Stimulated activated CD8-positive, alpha-beta memory T cell treated with anti-CD3 and anti-CD28 coated beads, Interleukin-7, amount 100 ng/mL, for 48 hours (primary cell): ENCODE measurements at regions not wholly inside any gene's neighbourhood (a gene's known extent, or its start where the extent isn't known, plus 50 kb on each side); places are given as distances from the start of the nearest gene placed in this dataset.

Source experiments
- DNase-seq, 2 donors: peaks; one replicate each; pipeline ENCODE4 v3.0.0-alpha.2; 2020; ENCODE audit warnings: low read depth in 1 of 2; ENCODE audit errors: extremely low read depth in 1 of 2

DNA sequence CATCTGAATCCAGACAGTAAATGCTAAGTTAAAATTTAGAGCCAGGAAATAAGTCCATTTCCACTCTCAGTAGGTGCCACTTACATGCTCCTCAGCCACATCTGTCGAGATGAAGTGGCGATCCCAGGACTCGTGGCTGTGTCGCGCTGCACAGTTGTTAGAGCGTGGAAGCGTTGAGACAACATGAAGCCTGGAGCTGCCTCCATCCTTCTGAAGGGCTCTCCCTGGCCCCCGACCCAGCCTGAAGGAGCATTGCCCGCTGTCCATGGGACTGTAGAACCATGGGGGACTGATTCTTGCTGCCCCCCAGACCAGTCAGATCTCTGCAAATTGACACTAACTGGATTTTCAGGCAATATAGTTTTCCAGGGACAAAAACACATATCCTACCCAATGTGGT is 58.9 kb downstream of the IRX1 start:
- DNase-seq: no peak

- DNase-seq: no peak
These were observed 61.2 kb downstream of the IRX1 start for GRCh38 chr5:3656803-3657202.

- no peak for DNase-seq
These were observed 61.9 kb downstream of the IRX1 start for GRCh38 chr5:3657364-3658022.

- no peak for DNase-seq
These were observed 63.3 kb downstream of the IRX1 start for GRCh38 chr5:3658929-3659328.

DNA sequence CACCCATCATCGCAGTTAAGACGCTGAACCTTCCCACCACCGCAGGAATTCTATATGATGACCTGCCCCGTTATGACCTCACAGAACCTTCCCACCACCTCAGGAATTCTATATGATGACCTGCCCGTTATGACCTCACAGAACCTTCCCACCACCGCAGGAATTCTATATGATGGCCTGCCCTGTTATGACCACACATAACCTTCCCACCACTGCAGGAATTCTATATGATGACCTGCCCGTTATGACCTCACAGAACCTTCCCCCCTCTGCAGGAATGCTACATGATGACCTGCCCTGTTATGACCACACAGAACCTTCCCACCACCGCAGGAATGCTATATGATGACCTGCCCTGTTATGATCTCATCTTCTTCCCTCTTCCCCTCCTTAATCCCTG is 64.3 kb downstream of the IRX1 start:
- no peak for DNase-seq

GRCh38 chr5:3660630-3661029 is 65.0 kb downstream of the IRX1 start:
- DNase-seq: no peak

DNA sequence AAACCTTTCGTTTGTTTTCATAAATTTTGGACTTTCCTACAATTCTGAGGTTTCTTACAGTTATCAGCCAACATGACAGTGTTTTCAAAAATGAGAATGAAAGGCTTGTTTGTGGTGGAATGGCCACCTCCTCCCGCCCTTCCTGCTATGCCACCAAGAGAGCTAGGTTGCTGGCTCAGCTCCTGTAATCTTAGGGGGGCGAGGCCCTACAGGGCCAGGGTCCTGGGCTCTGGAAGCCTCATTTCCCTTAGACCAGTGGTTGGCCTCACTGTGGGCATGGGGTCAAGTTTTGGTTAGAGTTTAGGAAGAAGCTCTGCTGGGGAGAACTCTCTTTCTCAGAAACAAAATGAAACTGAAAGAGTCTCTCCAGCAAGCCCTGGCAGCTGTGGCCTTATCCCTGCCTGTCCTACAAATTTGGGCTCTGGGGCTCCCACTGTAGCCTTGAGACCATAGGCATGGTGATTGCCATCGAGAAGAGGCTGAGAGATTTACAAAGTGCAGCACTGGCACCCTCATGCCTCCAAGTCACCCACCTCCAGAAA is 66.2 kb downstream of the IRX1 start:
- DNase-seq: no peak

DNA sequence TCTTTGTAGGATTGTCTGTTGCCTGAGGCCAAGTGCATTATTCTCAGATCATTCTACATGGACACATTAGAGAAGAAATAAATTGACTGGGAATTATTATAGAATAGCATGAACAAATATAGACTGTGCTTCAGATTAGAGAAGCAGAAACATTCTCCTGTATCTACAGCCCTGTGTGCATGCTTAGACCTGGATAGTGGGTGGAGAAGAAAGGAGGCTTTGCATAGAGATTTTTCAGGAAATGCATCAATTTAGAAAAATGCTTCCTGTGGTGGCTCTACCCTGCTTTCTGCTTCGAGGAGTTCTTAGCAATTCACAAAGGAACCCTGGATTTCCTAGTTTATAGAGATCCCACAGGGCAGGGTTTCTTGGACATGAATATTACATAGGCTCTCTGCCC is 66.7 kb downstream of the IRX1 start:
- DNase-seq: no peak

DNA sequence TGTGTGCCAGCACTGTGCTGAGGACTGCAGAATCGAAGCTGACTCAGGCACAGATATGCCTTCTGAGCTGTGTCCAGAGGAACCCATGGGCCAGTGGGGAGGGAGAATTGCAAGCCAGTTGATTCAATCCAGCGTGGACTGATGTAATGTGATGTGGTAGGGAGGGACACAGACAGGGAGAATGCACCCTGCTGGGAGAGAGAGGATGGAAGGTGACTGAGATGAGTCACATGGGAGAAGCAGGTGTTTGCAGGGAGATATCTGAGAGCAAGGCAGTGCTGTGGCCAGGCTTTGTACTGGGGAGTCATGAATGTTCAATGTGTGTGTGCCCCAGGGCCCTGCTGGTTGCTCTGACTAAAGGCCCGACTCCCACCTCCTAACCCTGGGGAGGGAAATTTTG is 75.7 kb downstream of the IRX1 start:
- no peak for DNase-seq

- DNase-seq: no peak
These were observed 83.2 kb downstream of the IRX1 start for GRCh38 chr5:3678801-3679200.

DNA sequence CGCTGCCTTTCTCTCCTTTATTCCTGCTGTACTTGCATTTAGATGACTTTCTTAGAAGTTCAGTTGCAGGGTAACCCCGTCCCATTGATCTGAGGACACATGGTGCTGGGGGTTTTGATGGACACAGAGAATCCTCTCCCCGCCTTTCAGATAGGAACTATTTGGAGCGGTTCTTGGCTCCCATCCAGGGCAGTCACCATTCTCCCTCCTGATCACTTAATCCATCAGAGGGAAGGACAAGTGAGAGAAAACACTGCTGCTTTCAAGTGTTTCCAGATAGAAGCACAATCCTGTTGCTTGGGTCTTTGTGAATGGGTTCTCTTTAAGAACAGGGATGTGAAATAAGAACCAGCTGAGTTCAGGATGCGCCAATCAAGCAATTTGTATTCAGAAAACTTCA is 85.2 kb downstream of the IRX1 start:
- DNase-seq: no peak

GRCh38 chr5:3684118-3684517 is 88.5 kb downstream of the IRX1 start:
- no peak for DNase-seq

GRCh38 chr5:3684771-3685354 is 89.2 kb downstream of the IRX1 start:
- no peak for DNase-seq

GRCh38 chr5:3694819-3695218 is 99.2 kb downstream of the IRX1 start:
- no peak for DNase-seq

- DNase-seq: no peak
These were observed 100.2 kb downstream of the IRX1 start for GRCh38 chr5:3695818-3696217.

GRCh38 chr5:3698412-3698811 is 102.8 kb downstream of the IRX1 start:
- DNase-seq: no peak

DNA sequence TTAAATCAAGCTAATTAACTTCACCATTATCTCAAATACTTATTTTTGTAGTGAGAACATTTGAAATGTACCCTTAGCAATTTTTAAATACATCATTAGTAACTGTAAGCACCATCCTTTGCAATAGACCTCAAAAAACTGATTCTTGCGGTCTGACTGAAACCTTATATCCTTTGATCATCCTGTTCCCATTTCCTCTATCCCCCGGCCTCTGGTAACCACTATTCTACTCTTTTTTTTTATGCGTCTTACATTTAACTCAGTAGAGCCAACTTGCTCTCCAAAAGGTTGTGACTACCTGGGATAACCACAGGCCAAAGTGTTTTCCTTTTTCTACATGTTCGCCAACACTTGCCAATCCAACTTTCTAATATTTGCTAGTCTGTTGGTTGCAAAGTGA is 106.1 kb downstream of the IRX1 start:
- no peak for DNase-seq

DNA sequence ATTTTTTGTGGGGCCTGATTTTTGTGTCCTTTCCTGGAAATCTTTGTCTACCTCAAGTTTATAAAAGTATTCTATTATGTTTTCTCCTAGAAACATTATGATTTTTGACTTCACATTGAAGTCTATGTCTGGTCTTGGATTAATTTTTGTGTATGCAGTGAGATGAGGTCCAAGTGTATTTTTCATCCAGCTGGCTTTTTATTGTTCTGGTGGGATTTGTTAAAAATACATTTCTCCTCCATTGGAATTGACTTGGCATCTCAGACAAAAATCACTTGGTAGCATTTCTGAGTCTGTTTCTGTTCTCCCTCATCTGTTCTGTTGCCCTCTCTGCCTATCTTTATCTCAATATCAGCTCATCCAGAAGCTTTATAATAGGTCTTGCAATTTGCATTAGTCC is 109.0 kb downstream of the IRX1 start:
- no peak for DNase-seq

GRCh38 chr5:3709068-3709716 is 113.6 kb downstream of the IRX1 start:
- DNase-seq: no peak

GRCh38 chr5:3709717-3710348 is 114.2 kb downstream of the IRX1 start:
- DNase-seq: no peak

GRCh38 chr5:3715062-3715461 is 119.4 kb downstream of the IRX1 start:
- no peak for DNase-seq

GRCh38 chr5:3729631-3730030 is 134.0 kb downstream of the IRX1 start:
- DNase-seq: no peak
